Activated CD8-positive, alpha-beta T cell treated with anti-CD3 and anti-CD28 coated beads, Interleukin-2, amount 10 ng/mL, durations not matched to agents 7 days and 5 days (primary cell): ENCODE measurements at regions not wholly inside any gene's neighbourhood (a gene's known extent, or its start where the extent isn't known, plus 50 kb on each side); places are given as distances from the start of the nearest gene placed in this dataset.
"Not testable (repeated sequence)": the region's sequence is repeated elsewhere in the genome, so short reads cannot be mapped to it uniquely, and the experiment has no call there.

Experiments
- ATAC-seq: fragments of 150-1000 bp; cut with Tn5 transposase; one replicate; pipeline ENCODE4 v1.10.0; 2021; ENCODE audit warnings: moderate library complexity
- CTCF ChIA-PET: fragments of 350-600 bp; sonication (Branson Sonifier 250); formaldehyde crosslinking; loops from one replicate; lab custom pipeline; 2021; ENCODE audit warnings: antibody characterized with exemption; lab: Charles Lee
- POLR2A ChIA-PET: fragments of 350-600 bp; sonication (Branson Sonifier 250); formaldehyde crosslinking; loops from one replicate; lab custom pipeline; 2021; ENCODE audit warnings: antibody characterized with exemption; lab: Charles Lee
- DNase-seq: peaks from one replicate; pipeline ENCODE4 v3.0.0-alpha.2; 2020
- H3K27ac Mint-ChIP-seq: one replicate; pipeline ENCODE4 v1.8.0; 2021; ENCODE audit warnings: mild to moderate bottlenecking, mixed read lengths
- H3K27me3 Mint-ChIP-seq: one replicate; pipeline ENCODE4 v1.8.0; 2021; ENCODE audit warnings: low read depth, mixed read lengths
- H3K36me3 Mint-ChIP-seq: one replicate; pipeline ENCODE4 v1.8.0; 2021; ENCODE audit warnings: low read depth, mixed read lengths
- H3K4me1 Mint-ChIP-seq: one replicate; pipeline ENCODE4 v1.8.0; 2021; ENCODE audit warnings: low read depth, mixed read lengths
- H3K4me3 Mint-ChIP-seq: one replicate; pipeline ENCODE4 v1.8.0; 2021; ENCODE audit warnings: mild to moderate bottlenecking, mixed read lengths
- H3K9me3 Mint-ChIP-seq: one replicate; pipeline ENCODE4 v1.8.0; 2022; ENCODE audit warnings: mixed read lengths; ENCODE audit not compliant: insufficient read depth

DNA sequence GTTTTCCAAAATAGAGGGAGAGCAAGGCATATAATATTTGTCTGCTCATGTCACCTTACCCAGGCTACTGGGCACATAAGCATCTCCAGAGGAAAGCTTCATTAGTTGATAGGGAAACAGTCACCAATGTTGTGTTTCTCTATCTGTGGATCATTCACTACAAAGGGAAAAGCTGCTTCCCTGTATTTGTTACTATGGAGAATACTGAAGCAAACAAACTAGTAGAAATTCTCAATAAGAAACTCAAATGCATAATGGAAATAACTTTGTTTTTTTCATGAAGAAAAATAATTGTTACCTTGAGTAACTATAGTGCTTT lies 138.2 kb downstream of the PCSK1 start:
- no peak for ATAC-seq

GRCh38 chr5:96293966-96294883 lies 138.8 kb downstream of the PCSK1 start:
- CTCF ChIA-PET = interaction anchor here (1.3 kb wide), 1 partner anchor 79 kb away, joined by 3 read pairs; no protein-coding TSS in a partner anchor
- no peaks in the 10 kb centered on the region for H3K27me3 Mint-ChIP-seq

More for the DNA sequence above, 138.2 kb downstream of the PCSK1 start:
- Mint-ChIP-seq H3K9me3 (no peaks in the 10 kb centered on the region), H3K4me3 (no peak overlapping the region), H3K27me3 (no peaks in the 10 kb centered on the region), H3K36me3 (no peaks in the 10 kb centered on the region), H3K4me1 (no peaks in the 10 kb centered on the region), H3K27ac (no peak overlapping the region)
- ChIA-PET POLR2A (no interaction called here), CTCF (interaction anchor here (1.3 kb wide), 1 partner anchor 80 kb away, joined by 3 read pairs; no protein-coding TSS in a partner anchor)
- no peak for DNase-seq

DNA sequence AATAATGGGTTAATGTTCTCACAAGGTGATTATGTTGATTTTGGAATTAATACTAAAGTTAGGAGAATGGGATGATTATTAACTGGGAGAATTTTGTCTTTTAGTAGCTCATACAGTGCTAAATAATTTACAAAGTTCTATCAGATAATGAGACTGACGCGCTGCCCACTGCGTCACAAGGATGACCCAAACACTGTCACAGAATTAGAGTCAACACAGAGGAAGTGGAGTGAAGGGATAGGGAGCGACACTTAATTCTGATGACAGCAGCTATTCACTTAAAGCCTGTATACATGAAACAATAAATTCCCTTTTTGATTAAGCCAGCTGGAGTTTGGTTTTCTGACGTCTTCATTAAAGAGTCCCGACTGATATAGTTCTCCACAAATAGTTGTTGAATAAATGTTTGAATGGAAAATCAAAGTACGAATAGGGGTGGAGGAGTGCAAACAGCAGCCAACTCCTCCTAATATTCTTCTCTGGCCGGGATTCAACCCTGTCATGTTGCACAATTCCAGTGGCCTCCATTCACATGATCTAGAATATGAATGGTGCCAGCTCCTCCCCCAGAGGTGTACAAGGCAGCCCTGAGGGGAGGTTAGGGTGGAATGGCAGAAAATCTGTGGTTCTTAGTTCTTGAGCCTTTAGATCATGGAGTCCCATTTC lies 140.3 kb downstream of the PCSK1 start:
- DNase-seq (no peak), ATAC-seq (no peak)
- ChIA-PET POLR2A (no interaction called here), CTCF (no interaction called here)
- H3K9me3 Mint-ChIP-seq = no peaks in the 10 kb centered on the region
- H3K4me3 Mint-ChIP-seq = no peak overlapping the region
- no peaks in the 10 kb centered on the region for H3K4me1 Mint-ChIP-seq
- H3K27ac Mint-ChIP-seq = no peak overlapping the region
- H3K27me3 Mint-ChIP-seq = no peaks in the 10 kb centered on the region
- no peaks in the 10 kb centered on the region for H3K36me3 Mint-ChIP-seq

More at GRCh38 chr5:96293966-96294883, 138.8 kb downstream of the PCSK1 start:
- H3K4me1 Mint-ChIP-seq = no peaks in the 10 kb centered on the region
- DNase-seq (no peak), ATAC-seq (no peak)
- no peaks in the 10 kb centered on the region for H3K36me3 Mint-ChIP-seq
- no peaks in the 10 kb centered on the region for H3K9me3 Mint-ChIP-seq
- no peak overlapping the region for H3K27ac Mint-ChIP-seq
- POLR2A ChIA-PET = no interaction called here
- H3K4me3 Mint-ChIP-seq = no peak overlapping the region

- H3K36me3 Mint-ChIP-seq, CTCF ChIA-PET, ATAC-seq, H3K27me3 Mint-ChIP-seq, H3K4me1 Mint-ChIP-seq, POLR2A ChIA-PET, H3K9me3 Mint-ChIP-seq, H3K4me3 Mint-ChIP-seq, DNase-seq, H3K27ac Mint-ChIP-seq: not testable (repeated sequence)
These were observed 143.8 kb downstream of the PCSK1 start for GRCh38 chr5:96289287-96289686.

GRCh38 chr5:96288845-96289185 lies 144.2 kb downstream of the PCSK1 start:
- H3K27ac Mint-ChIP-seq = no peak overlapping the region
- no peaks in the 10 kb centered on the region for H3K4me1 Mint-ChIP-seq
- DNase-seq = no peak
- POLR2A ChIA-PET = no interaction called here
- H3K9me3 Mint-ChIP-seq = no peaks in the 10 kb centered on the region
- no peak for ATAC-seq
- CTCF ChIA-PET = no interaction called here
- no peaks in the 10 kb centered on the region for H3K36me3 Mint-ChIP-seq
- H3K27me3 Mint-ChIP-seq = no peaks in the 10 kb centered on the region
- no peak overlapping the region for H3K4me3 Mint-ChIP-seq

GRCh38 chr5:96288166-96288844 lies 144.7 kb downstream of the PCSK1 start:
- ChIA-PET CTCF (no interaction called here), POLR2A (no interaction called here)
- H3K9me3 Mint-ChIP-seq = no peaks in the 10 kb centered on the region
- no peaks in the 10 kb centered on the region for H3K27me3 Mint-ChIP-seq
- ATAC-seq (no peak), DNase-seq (no peak)
- no peak overlapping the region for H3K27ac Mint-ChIP-seq
- H3K4me1 Mint-ChIP-seq = no peaks in the 10 kb centered on the region
- H3K36me3 Mint-ChIP-seq = no peaks in the 10 kb centered on the region
- no peak overlapping the region for H3K4me3 Mint-ChIP-seq

GRCh38 chr5:96287136-96287535 lies 145.9 kb downstream of the PCSK1 start:
- ATAC-seq (no peak), DNase-seq (no peak)
- Mint-ChIP-seq H3K9me3 (no peaks in the 10 kb centered on the region), H3K4me3 (no peak overlapping the region), H3K27ac (no peak overlapping the region), H3K4me1 (no peaks in the 10 kb centered on the region), H3K36me3 (no peaks in the 10 kb centered on the region), H3K27me3 (no peaks in the 10 kb centered on the region)
- ChIA-PET CTCF (no interaction called here), POLR2A (no interaction called here)

DNA sequence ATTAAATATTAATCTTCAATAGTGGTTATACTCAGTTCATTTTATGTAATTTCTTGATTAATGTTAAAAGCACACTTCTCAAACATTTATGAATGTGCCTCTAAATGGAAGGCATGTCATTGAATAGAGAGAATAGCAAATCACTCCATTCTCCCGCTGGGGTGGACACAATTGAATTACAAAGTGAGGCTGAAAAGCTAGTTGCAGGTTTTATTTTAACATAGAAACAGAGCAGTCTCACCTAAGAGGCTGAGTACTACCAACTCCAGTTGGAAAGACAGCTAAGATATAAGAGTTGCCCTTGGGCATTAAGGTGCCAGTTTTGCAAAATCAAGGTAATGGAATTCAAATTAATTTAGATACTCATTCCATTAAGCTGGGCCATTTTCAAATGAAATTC lies 147.2 kb downstream of the PCSK1 start:
- DNase-seq = no peak
- ChIA-PET CTCF (no interaction called here), POLR2A (no interaction called here)
- Mint-ChIP-seq H3K9me3 (no peaks in the 10 kb centered on the region), H3K36me3 (no peaks in the 10 kb centered on the region), H3K27ac (no peak overlapping the region), H3K4me1 (no peaks in the 10 kb centered on the region), H3K4me3 (no peak overlapping the region), H3K27me3 (no peaks in the 10 kb centered on the region)
- ATAC-seq = no peak

- ChIA-PET CTCF (no interaction called here), POLR2A (no interaction called here)
- Mint-ChIP-seq H3K9me3 (no peaks in the 10 kb centered on the region), H3K27ac (no peak overlapping the region), H3K4me3 (no peak overlapping the region), H3K36me3 (no peaks in the 10 kb centered on the region), H3K27me3 (no peaks in the 10 kb centered on the region), H3K4me1 (no peaks in the 10 kb centered on the region)
- DNase-seq = no peak
- ATAC-seq = no peak
These were observed 148.2 kb downstream of the PCSK1 start for GRCh38 chr5:96284727-96285389.

- no peak for DNase-seq
- H3K4me1 Mint-ChIP-seq = peaks cover 2% of the 10 kb centered on the region
- H3K9me3 Mint-ChIP-seq = no peaks in the 10 kb centered on the region
- ATAC-seq = no peak
- no peak overlapping the region for H3K27ac Mint-ChIP-seq
- H3K27me3 Mint-ChIP-seq = no peaks in the 10 kb centered on the region
- ChIA-PET CTCF (no interaction called here), POLR2A (no interaction called here)
- no peak overlapping the region for H3K4me3 Mint-ChIP-seq
- no peaks in the 10 kb centered on the region for H3K36me3 Mint-ChIP-seq
These were observed 149.5 kb downstream of the PCSK1 start for GRCh38 chr5:96283589-96283988.

DNA sequence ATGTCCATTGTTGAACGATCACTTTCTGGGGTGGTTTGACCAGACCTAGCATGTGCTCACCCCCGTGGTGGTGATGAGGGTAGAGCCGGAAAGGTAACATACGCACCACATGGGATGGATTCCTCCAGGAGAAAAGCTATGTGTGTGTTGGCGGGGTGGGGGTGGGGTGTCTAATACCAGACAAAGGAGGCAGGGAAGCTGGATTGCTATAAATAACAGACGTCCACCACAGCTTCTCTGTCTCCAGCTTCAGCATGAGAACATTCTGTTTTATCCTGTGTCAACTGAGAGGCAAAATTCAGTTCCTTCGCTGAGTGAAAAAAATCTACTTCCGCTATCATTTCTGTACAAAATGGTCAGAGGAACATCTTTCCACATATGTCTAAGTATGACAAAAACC lies 151.0 kb downstream of the PCSK1 start:
- Mint-ChIP-seq H3K36me3 (no peaks in the 10 kb centered on the region), H3K4me1 (peaks cover 2% of the 10 kb centered on the region), H3K9me3 (no peaks in the 10 kb centered on the region), H3K27ac (no peak overlapping the region), H3K4me3 (no peak overlapping the region), H3K27me3 (peaks cover 2% of the 10 kb centered on the region)
- ATAC-seq (no peak), DNase-seq (no peak)
- ChIA-PET CTCF (no interaction called here), POLR2A (no interaction called here)
